NCI-H1694 (cell line): ENCODE measurements at regions not wholly inside any gene's neighbourhood (a gene's known extent, or its start where the extent isn't known, plus 50 kb on each side); places are given as distances from the start of the nearest gene placed in this dataset.
"Not testable (repeated sequence)": the region's sequence is repeated elsewhere in the genome, so short reads cannot be mapped to it uniquely, and the experiment has no call there.

Experiments used
- DNase-seq: peaks from one replicate; lab custom pipeline; 2025; lab: John Stamatoyannopoulos, UW

GRCh38 chr15:93948726-93949125 is 282.6 kb upstream of the MCTP2 start:
- no peak for DNase-seq

- DNase-seq = no peak
These were observed 287.8 kb upstream of the MCTP2 start for GRCh38 chr15:93943586-93943985.

- DNase-seq = peak; percentile 71
These were observed 289.1 kb upstream of the MCTP2 start for GRCh38 chr15:93942269-93942694.

GRCh38 chr15:93941697-93942096 is 289.7 kb upstream of the MCTP2 start:
- DNase-seq = no peak

GRCh38 chr15:93940226-93940625 is 291.1 kb upstream of the MCTP2 start:
- no peak for DNase-seq

GRCh38 chr15:93932164-93932776 is 299.1 kb upstream of the MCTP2 start:
- DNase-seq = no peak

- DNase-seq = no peak
These were observed 301.8 kb upstream of the MCTP2 start for GRCh38 chr15:93929375-93930094.

DNA sequence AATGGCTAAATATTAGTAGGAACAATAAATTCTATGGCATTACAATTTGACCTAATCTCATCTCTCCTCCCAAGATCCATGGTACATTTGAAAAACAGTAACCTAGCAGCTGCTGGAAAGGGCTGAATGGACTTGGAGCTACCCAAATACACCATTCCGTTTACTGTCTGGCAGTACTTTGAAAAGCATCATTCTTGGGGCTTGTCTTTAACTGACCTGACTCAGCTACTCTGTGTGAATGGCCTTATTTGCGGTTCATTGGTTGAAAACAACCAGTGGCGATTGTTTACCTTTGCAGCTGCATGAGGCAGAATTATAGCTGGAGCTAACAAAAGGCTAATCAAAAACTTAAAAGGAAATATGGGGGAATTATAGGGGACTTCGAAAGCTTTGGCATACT is 311.2 kb upstream of the MCTP2 start:
- no peak for DNase-seq

- DNase-seq = not testable (repeated sequence)
These were observed 312.6 kb upstream of the MCTP2 start for GRCh38 chr15:93918801-93919200.

GRCh38 chr15:93917181-93917580 is 314.2 kb upstream of the MCTP2 start:
- no peak for DNase-seq

DNA sequence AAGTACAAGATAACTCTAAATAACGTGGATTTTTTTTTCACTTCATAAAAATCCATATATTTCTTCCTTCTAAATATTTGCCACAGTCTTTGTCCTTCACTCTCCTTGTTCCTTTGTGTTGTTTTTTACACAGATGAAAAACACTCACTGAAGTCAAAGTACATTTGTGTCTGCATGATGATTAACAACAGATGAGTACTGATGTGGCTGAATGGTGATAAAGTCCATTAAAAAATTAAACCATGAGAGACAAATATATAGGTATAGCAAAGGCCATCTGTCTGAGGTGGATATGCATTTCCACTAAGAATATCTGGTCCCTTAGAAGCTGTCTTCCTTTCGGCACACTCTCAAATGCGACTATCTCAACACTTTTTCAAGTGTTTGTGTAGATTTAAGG is 317.5 kb upstream of the MCTP2 start:
- DNase-seq = no peak

GRCh38 chr15:93913310-93913709 is 318.1 kb upstream of the MCTP2 start:
- DNase-seq = no peak

DNA sequence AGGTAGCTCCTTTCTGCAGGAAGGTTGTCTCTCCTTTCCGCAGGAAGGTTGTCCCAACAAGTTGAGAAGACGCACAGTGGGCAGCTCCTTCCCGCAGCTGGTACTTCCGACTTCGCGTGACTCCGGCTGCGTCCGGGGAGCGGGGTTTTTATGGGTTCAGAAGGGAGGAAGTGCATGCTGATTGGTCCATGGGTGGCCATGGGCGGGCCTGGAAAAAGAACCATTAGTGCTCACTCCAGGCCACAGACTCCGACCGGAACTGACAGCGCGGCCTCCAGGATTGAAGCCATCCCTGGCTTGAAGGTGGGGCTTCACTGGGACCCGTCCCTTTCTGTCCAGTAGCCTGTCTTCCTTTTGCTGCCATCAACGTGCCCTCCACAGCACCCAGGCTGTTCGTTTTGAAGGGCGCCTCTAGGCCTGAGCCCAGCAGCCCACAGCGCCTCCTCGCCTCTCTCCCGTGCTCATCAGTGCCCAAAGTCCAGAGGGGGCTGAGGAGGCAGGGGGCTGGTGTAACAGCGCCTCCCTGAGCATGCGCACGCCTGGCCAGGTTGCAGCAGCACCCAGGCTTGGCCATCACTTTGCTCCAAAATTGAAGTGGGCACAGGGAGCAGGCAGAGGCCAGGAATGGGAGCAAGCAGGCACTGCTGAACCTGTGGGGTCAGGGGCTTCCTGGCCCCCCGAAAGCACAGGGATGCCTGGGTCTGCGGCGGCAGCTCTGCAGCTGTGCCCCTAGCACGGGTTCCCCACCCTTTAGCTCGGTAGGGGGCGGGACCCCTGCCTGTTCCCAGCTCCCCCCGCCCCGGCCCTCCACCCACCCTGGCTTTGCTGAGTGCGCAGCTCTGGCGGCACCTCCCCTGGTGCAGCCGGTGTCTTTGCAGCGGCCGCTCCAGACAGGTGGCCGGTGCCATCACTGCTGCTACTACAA is 330.6 kb upstream of the MCTP2 start:
- no peak for DNase-seq

DNA sequence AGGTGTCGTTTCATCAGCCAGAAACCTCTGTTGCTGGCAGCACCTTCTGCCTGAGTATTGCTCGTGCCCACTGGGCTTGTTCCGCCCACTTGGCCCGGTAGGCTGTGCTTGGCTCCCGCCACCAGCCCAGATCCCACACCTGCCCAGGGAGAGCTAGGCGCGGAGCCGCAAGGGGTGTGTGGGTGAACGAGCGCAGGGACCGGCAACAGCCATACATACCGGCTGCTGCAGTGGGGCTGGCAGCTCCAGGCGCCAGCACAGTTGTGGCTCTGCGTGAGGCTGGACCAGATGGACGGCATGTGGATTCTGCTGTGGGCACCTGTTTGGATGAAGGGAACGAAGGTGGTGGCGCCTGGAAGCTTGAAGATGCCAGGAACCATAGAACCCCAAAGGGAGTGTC is 331.5 kb upstream of the MCTP2 start:
- DNase-seq = no peak

- DNase-seq = no peak
These were observed 334.0 kb upstream of the MCTP2 start for GRCh38 chr15:93897377-93897776.

- DNase-seq = no peak
These were observed 335.2 kb upstream of the MCTP2 start for GRCh38 chr15:93895976-93896770.

GRCh38 chr15:93894438-93895036 is 336.8 kb upstream of the MCTP2 start:
- no peak for DNase-seq

- no peak for DNase-seq
These were observed 344.2 kb upstream of the MCTP2 start for GRCh38 chr15:93887151-93887550.

DNA sequence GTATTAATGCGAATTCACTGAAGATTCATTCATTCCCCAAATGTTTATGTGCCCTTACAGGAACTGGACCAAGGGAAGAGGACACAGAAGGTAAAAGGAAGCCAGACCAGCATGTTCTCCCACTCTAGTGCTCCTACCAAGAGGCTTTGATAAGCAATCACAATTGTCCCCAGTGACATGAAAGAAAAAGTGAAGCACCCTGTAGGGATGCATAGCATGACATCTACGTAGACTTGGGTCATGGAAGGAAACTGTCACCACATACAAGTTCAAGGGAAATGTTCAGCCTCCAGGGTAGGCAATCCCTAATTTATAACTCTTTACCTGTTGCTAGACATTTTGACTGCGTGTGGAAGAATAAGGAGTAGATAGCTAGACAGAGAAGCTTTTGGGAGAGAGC is 348.6 kb upstream of the MCTP2 start:
- DNase-seq = no peak

DNA sequence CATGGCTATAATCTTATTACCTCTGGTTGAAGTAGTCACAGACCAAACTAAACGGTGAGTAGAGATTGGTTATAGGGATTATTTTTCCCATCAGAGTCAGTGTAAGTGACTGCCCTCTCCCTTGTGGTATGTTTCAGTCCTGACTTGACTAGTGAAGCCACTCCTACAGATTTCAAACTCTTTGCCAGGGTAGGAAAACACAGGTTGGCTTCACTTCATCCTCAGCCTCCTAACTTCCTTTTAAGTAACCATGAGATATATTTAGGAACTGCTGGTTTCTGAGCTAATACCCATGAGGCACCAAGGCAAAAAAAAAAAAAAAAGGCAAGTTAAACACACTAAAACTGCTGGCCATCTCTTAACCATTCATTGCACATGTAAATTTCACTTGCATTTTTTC is 349.2 kb upstream of the MCTP2 start:
- no peak for DNase-seq

DNA sequence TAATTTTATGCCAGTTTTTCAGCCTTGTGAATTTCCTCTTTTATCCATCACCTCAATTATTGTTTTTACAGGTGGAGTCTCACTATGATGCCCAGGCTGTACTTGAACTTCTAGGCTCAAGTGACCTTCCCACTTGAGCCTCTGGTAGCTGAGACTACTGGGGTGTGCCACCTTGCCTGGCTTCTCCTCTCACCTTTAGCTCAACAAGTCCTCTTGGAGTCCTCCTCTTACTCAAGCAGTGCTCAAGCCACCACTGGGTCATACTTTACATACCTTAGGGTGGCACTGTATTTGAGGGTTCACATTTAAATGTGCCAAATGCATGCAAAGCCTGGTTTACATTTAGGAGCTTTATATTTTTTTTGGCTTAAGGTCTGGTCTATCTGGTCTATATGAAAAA is 350.1 kb upstream of the MCTP2 start:
- no peak for DNase-seq

GRCh38 chr15:93880358-93880757 is 351.0 kb upstream of the MCTP2 start:
- no peak for DNase-seq
